NCI-H2107 treated with DMSO at 0.1 percent for 48 hours (cell line): ENCODE measurements at regions not wholly inside any gene's neighbourhood (a gene's known extent, or its start where the extent isn't known, plus 50 kb on each side); places are given as distances from the start of the nearest gene placed in this dataset.

Source experiments
- DNase-seq: peaks from one replicate; lab custom pipeline; 2025; ENCODE audit not compliant: unreplicated experiment; lab: John Stamatoyannopoulos, UW

- no peak for DNase-seq
Measured at GRCh38 chr22:22043296-22044078, 60.9 kb upstream of the TOP3B start.

GRCh38 chr22:22042599-22043295 lies 60.2 kb upstream of the TOP3B start:
- DNase-seq = no peak

- DNase-seq = no peak
Measured at GRCh38 chr22:22042009-22042408, 59.4 kb upstream of the TOP3B start.

- DNase-seq = no peak
Measured at GRCh38 chr22:22040908-22041307, 58.3 kb upstream of the TOP3B start.

- no peak for DNase-seq
Measured at GRCh38 chr22:22040472-22040871, 57.9 kb upstream of the TOP3B start.

GRCh38 chr22:22039286-22040074 lies 56.9 kb upstream of the TOP3B start:
- no peak for DNase-seq

- no peak for DNase-seq
Measured at GRCh38 chr22:22038178-22038880, 55.7 kb upstream of the TOP3B start.

GRCh38 chr22:22037740-22038139 lies 55.2 kb upstream of the TOP3B start:
- DNase-seq = peak; percentile 38

GRCh38 chr22:22037229-22037628 lies 54.6 kb upstream of the TOP3B start:
- no peak for DNase-seq

- no peak for DNase-seq
Measured at GRCh38 chr22:22036588-22036987, 54.0 kb upstream of the TOP3B start.

GRCh38 chr22:22035771-22036314 lies 53.3 kb upstream of the TOP3B start:
- DNase-seq = no peak

GRCh38 chr22:22035203-22035602 lies 52.6 kb upstream of the TOP3B start:
- no peak for DNase-seq

GRCh38 chr22:22034469-22035132 lies 52.0 kb upstream of the TOP3B start:
- DNase-seq = no peak

- DNase-seq = no peak
Measured at GRCh38 chr22:22033803-22034468, 51.3 kb upstream of the TOP3B start.

- DNase-seq = no peak
Measured at GRCh38 chr22:22032906-22033802, 50.6 kb upstream of the TOP3B start.

GRCh38 chr22:22032099-22032905 lies 49.7 kb upstream of the TOP3B start:
- DNase-seq = no peak
